Astrocyte of the spinal cord (primary cell): ENCODE measurements at regions not wholly inside any gene's neighbourhood (a gene's known extent, or its start where the extent isn't known, plus 50 kb on each side); places are given as distances from the start of the nearest gene placed in this dataset.

Source experiments
- DNase-seq: peaks from one replicate; pipeline ENCODE4 v3.0.0; 2011; ENCODE audit warnings: low read depth, low spot score
- H3K4me3 ChIP-seq: 2 replicates; pipeline ENCODE4 v1.5.1; 2011; ENCODE audit warnings: low read depth, mild to moderate bottlenecking, low read length, moderate library complexity
- in situ Hi-C: cut with HindIII; loops from 2 replicates; pipeline ENCODE4 v1.10.0; 2017; ENCODE audit warnings: low sequenced_read_pairs
- TF ChIP-seq, protein P1 (sequence below): IDR thresholded peaks from 2 replicates; pipeline ENCODE4 v1.5.1; 2012; ENCODE audit warnings: low read depth, mild to moderate bottlenecking, low read length, inconsistent platforms

DNA sequence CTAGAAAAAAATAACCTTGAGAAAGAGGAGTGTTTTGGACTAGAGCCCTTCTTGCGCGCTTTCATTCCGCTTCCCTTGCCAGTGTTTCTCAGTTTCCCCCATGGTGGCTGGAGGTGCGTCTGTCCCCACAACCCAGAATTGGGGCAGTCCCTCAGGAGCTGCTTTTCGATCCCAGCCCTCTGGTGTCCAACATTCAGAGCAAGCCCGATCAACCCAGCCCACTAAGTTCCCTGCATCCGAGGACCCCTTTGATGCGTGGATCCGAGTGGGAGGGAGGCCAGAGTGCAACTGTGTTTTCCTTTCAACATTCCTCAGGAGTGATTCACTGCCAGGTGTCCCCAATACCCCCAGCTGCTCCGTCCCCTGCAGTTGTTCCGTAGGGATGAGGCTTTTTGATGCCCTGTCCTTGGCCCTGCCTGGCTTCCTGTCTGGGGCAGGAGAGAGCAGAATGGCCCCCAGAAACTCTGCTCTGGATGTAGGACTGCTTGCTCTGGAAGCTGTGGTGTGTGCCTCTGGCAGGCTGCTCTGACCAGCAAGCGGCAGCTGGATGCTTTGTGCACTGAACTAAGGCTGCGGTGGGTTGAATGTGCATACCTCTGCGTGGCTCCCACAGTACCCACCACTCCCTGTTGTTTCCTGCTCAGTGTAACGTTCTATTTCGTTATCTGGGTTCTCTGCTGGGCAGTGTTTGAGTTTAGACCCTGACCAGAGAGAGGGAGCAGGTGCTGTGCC is 117.5 kb downstream of the BOD1 start:
- no peak overlapping the region for H3K4me3 ChIP-seq
- in situ Hi-C loops: no loop called here
- DNase-seq: peak; percentile 17
- TF ChIP-seq, protein P1, sequence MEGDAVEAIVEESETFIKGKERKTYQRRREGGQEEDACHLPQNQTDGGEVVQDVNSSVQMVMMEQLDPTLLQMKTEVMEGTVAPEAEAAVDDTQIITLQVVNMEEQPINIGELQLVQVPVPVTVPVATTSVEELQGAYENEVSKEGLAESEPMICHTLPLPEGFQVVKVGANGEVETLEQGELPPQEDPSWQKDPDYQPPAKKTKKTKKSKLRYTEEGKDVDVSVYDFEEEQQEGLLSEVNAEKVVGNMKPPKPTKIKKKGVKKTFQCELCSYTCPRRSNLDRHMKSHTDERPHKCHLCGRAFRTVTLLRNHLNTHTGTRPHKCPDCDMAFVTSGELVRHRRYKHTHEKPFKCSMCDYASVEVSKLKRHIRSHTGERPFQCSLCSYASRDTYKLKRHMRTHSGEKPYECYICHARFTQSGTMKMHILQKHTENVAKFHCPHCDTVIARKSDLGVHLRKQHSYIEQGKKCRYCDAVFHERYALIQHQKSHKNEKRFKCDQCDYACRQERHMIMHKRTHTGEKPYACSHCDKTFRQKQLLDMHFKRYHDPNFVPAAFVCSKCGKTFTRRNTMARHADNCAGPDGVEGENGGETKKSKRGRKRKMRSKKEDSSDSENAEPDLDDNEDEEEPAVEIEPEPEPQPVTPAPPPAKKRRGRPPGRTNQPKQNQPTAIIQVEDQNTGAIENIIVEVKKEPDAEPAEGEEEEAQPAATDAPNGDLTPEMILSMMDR: no peak

DNA sequence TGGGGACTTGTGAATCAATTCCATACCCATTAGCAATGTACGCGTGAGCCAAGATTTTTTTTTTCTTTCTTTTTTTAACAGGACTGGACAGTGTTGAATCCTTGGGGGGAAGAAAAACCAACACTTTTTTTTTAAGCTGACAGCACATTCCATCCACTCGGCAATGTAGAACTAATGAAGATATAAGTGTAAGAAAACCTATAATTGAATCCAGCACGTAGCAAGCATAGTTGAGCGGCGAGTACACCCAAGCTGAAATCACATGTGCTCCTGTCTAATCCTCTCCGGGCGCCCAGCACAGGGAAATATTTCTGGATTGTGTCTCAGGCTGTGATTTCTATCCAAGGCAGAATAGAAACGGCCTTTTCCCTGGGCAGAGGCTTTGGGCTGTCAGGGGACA is 118.2 kb downstream of the BOD1 start:
- TF ChIP-seq, protein P1: no peak
- H3K4me3 ChIP-seq: no peak overlapping the region
- in situ Hi-C loops: no loop called here
- DNase-seq: peak; percentile 67

DNA sequence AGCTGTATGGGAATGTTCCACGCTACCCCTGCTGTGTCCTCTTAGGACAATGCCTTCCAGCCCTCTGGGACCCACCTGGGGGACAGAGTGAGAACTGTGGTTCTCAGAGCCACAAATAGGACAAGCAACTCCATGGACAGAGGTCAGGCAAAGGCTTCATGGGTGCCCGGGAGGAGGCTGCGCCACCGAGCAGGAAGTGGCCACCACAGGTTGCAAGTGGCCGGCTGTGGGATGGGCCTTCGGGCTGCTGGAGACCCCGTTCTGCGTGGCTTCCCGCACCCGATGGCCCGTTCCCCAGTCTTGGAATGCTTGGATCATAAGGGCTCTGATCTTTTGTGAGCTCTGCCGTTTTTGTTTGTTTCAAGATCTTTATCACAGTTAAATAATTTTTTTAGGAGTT is 118.8 kb downstream of the BOD1 start:
- in situ Hi-C loops: no loop called here
- TF ChIP-seq, protein P1: no peak
- no peak overlapping the region for H3K4me3 ChIP-seq
- DNase-seq: no peak

DNA sequence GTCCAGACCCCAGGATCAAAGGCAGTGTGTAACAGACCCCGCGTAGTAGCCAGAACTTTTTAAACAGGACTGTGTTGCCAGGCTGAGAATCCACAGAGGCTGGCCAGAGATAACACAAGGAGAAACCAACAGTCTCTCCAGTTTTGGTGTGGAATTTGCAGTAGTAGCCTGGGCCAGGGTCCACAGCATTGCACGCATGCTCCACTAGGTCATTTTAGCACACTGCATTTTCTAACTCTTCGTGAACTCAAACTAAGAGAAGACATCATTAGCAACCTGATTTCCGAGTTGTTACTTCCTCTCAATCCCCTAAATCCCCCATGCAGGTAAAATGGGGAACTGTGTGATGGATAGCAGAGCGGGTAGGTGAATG is 119.6 kb downstream of the BOD1 start:
- H3K4me3 ChIP-seq: no peak overlapping the region
- in situ Hi-C loops: no loop called here
- TF ChIP-seq, protein P1: no peak
- no peak for DNase-seq

DNA sequence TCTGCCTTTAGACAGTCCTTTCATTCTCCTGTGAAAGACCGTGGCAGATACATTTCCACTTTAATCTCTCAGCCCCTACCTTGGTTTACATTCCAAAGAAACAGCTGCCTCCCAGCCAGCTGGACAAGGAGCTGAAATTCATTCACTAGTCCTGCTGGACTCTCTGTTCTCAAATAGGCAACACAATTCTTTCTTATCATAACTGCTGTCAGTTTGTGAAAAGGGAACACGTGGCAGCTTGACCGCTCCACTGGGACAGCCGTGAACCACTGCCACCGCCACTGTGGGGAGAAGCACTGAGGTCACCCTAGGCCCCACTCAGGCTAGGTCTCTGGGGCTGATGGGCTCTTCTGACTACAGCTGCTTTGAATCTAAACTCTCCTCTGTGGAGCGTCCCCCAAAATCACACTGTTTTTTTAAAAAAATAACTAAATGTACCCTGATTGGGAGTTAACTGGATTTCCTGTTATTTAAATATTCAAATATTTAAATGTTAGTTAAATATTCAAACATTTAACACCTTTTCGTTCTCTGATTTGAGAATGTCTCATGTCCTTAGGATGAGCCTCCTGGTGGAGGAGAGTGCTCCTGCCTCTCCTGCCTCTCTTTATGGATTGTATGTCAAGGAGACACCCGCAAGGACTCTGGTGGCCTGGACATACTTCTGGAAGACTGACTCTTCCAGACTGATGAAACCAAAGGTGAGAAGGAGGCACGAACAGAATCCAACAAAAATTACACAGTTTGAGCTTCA is 120.1 kb downstream of the BOD1 start:
- no peak for DNase-seq
- TF ChIP-seq, protein P1: no peak
- H3K4me3 ChIP-seq: no peak overlapping the region
- in situ Hi-C loops: no loop called here

DNA sequence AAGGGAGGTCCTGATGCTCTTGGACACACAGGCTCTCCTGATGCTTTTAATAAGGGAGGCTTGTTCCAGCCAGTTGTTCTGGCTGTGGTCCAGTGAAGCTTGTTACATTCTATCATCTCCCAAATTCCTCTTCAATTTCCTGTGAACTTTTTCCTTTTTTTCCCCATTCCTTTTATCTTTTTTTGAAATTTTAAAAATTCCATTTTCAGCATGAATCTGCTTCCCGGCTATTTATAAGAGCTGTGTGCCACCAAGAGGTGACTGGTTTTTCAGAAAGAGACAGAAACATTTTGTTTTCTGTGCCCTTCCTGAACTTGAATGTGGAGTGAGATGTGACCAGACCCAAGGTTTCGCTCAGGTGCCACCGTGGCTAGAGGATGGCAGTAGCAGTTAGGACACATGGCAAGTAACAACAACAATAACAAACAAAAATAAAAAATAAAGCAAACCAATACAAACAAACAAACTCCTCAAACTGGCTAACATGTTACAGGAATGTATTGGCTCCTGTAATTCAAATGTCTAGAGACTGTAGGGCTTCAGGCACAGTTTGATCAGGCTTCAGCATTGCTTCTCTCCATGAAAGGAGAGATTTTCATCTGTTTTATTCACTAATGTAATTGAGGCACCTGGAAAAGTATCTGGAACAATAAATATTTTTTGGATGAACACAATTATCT is 121.1 kb downstream of the BOD1 start:
- TF ChIP-seq, protein P1: no peak
- no peak for DNase-seq
- in situ Hi-C loops: no loop called here

More for the DNA sequence above, 121.1 kb downstream of the BOD1 start:
- H3K4me3 ChIP-seq: no peak overlapping the region
